ENCODE measurements at regions not wholly inside any gene's neighbourhood (a gene's known extent, or its start where the extent isn't known, plus 50 kb on each side); places are given as distances from the start of the nearest gene placed in this dataset.

DNA sequence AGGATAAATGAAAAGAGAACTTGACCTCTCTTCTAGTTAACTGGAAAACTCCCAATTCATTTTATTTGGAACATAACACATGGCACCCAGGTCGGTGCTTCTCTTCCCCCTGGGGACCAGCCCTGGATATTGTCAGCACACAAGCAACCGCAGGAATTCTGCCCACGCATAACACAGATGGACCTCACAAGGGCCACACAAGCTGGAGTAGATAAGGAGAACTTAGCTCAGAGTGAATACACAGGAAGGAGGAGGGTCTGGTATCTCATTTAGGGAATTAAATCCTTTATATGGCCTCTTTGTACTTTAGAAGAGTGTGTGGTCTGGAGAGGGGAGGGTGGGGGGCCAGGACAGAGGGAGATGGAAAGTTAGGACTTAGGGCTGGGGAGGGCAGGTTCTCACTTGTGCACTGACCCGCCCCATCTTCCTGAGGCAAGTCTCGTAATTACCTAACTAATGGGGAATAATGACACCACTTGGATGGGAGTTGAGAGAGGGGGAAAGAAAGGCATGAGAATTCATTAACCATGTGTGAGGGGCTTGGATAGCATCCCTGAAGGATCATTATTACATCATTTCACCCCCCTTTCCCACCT, 341.2 kb upstream of the WWC1 start (continued):
- TF ChIP-seq ZNF232 (CRISPR knock-in tag; IDR thresholded peaks at IDR 0.05; ENCODE audit: borderline replicate concordance) = no peak
- TF ChIP-seq ZSCAN29 (CRISPR knock-in tag; conservative IDR thresholded peaks at IDR 0.05) = no peak
- TF ChIP-seq HDAC6 (IDR thresholded peaks at IDR 0.05; ENCODE audit: low read depth, low read length) = no peak
- TF ChIP-seq MLLT10 (CRISPR knock-in tag; IDR thresholded peaks at IDR 0.05) = no peak

DNA sequence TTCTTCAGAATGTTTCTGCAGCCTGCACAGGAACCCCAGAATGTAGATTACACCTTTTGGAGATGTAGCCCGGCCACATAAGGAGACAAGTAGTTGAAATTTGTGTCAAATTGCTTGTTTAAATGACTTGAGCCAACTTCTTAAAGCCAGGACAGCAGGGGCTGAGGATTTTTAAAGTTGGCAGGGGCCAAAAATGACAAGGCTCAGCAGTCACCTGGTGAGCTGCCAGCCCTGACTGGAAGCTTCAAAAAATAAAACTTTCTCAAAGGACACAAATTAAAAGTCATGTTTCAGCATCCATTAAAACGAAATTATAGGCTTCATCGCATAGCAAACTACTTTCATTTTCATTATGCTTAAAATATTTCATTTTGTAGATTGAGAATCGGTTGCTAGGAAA, 340.3 kb upstream of the WWC1 start:
- no peak for FAIRE-seq
- intact Hi-C loops (cut with micrococcal nuclease; ENCODE audit: unreplicated experiment) = no loop called here
- POLR2A ChIA-PET = no interaction called here
- no peak for TF ChIP-seq SAFB2 (CRISPR knock-in tag; IDR thresholded peaks at IDR 0.05; ENCODE audit: borderline replicate concordance, low read depth)
- TF ChIP-seq, protein P1, sequence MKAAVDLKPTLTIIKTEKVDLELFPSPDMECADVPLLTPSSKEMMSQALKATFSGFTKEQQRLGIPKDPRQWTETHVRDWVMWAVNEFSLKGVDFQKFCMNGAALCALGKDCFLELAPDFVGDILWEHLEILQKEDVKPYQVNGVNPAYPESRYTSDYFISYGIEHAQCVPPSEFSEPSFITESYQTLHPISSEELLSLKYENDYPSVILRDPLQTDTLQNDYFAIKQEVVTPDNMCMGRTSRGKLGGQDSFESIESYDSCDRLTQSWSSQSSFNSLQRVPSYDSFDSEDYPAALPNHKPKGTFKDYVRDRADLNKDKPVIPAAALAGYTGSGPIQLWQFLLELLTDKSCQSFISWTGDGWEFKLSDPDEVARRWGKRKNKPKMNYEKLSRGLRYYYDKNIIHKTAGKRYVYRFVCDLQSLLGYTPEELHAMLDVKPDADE (CRISPR knock-in tag; IDR thresholded peaks at IDR 0.05) = no peak
- TF ChIP-seq, protein P2, sequence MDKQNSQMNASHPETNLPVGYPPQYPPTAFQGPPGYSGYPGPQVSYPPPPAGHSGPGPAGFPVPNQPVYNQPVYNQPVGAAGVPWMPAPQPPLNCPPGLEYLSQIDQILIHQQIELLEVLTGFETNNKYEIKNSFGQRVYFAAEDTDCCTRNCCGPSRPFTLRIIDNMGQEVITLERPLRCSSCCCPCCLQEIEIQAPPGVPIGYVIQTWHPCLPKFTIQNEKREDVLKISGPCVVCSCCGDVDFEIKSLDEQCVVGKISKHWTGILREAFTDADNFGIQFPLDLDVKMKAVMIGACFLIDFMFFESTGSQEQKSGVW (CRISPR knock-in tag; IDR thresholded peaks at IDR 0.05; ENCODE audit: borderline replicate concordance) = no peak
- TF ChIP-seq SETDB1 (CRISPR knock-in tag; IDR thresholded peaks at IDR 0.05; ENCODE audit: borderline replicate concordance) = no peak
- TF ChIP-seq BHLHE40 (IDR thresholded peaks at IDR 0.05; ENCODE audit: low read length) = no peak
- TF ChIP-seq, protein P3, sequence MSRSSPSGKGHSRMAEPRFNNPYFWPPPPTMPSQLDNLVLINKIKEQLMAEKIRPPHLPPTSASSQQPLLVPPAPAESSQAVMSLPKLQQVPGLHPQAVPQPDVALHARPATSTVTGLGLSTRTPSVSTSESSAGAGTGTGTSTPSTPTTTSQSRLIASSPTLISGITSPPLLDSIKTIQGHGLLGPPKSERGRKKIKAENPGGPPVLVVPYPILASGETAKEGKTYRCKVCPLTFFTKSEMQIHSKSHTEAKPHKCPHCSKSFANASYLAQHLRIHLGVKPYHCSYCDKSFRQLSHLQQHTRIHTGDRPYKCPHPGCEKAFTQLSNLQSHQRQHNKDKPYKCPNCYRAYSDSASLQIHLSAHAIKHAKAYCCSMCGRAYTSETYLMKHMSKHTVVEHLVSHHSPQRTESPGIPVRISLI (CRISPR knock-in tag; IDR thresholded peaks at IDR 0.05; ENCODE audit: borderline replicate concordance) = no peak
- no peak for TF ChIP-seq NR2F1 (CRISPR knock-in tag; IDR thresholded peaks at IDR 0.05)
- no peak for TF ChIP-seq NAIF1 (CRISPR knock-in tag; IDR thresholded peaks at IDR 0.05; ENCODE audit: borderline replicate concordance)
- TF ChIP-seq HNF4A (CRISPR knock-in tag; IDR thresholded peaks at IDR 0.05) = no peak
- no peak for TF ChIP-seq ZNF83 (CRISPR knock-in tag; IDR thresholded peaks at IDR 0.05; ENCODE audit: borderline replicate concordance)
- TF ChIP-seq, protein P4, sequence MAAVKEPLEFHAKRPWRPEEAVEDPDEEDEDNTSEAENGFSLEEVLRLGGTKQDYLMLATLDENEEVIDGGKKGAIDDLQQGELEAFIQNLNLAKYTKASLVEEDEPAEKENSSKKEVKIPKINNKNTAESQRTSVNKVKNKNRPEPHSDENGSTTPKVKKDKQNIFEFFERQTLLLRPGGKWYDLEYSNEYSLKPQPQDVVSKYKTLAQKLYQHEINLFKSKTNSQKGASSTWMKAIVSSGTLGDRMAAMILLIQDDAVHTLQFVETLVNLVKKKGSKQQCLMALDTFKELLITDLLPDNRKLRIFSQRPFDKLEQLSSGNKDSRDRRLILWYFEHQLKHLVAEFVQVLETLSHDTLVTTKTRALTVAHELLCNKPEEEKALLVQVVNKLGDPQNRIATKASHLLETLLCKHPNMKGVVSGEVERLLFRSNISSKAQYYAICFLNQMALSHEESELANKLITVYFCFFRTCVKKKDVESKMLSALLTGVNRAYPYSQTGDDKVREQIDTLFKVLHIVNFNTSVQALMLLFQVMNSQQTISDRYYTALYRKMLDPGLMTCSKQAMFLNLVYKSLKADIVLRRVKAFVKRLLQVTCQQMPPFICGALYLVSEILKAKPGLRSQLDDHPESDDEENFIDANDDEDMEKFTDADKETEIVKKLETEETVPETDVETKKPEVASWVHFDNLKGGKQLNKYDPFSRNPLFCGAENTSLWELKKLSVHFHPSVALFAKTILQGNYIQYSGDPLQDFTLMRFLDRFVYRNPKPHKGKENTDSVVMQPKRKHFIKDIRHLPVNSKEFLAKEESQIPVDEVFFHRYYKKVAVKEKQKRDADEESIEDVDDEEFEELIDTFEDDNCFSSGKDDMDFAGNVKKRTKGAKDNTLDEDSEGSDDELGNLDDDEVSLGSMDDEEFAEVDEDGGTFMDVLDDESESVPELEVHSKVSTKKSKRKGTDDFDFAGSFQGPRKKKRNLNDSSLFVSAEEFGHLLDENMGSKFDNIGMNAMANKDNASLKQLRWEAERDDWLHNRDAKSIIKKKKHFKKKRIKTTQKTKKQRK (IDR thresholded peaks at IDR 0.05; ENCODE audit: low read length) = no peak

More for the DNA sequence above, 340.3 kb upstream of the WWC1 start:
- BruUV-seq (replicated peaks) = no TSS peak
- in situ Hi-C loops (cut with HindIII; ENCODE audit: extremely low pct_ligation_motif_present, low pct_unique_long_range_greater_than_20kb) = no loop called here
- CTCF ChIA-PET (ENCODE audit: low intra/inter-chr PET ratio, low total read pairs) = no interaction called here
- no peak overlapping the region for H3K4me3 ChIP-seq (replicated peaks in 1 of 3; ENCODE audit: insufficient read depth in 1 of 3, low read depth in 2 of 3, low read length in 3 of 3)
- no peaks in the 10 kb centered on the region for H3K9me3 ChIP-seq (ENCODE audit: low read length)
- no peak for DNase-seq (ENCODE audit: low spot score)
- H3K4me1 ChIP-seq (ENCODE audit: insufficient read depth, low read length) = no peaks in the 10 kb centered on the region
- no peak overlapping the region for H3K9ac ChIP-seq (ENCODE audit: insufficient read depth, low read depth, low read length)
- H3K27ac ChIP-seq (ENCODE audit: extremely low read length, insufficient read depth, low read length) = no peak overlapping the region
- peaks cover 0 to 3% of the 10 kb centered on the region in 2 experiments; a peak in 1 of 5 replicates for H3K27me3 ChIP-seq (ENCODE audit: control insufficient read depth in 1 of 2, insufficient read depth in 2 of 2, low read length in 2 of 2)
- no peaks in the 10 kb centered on the region for H4K20me1 ChIP-seq (ENCODE audit: insufficient read depth, low read length)
- ATAC-seq = no peak
- no peak overlapping the region for H3K4me2 ChIP-seq (ENCODE audit: low read depth, low read length)
- H3K79me2 ChIP-seq (ENCODE audit: insufficient read depth, low read length) = no peaks in the 10 kb centered on the region
- H3K36me3 ChIP-seq (replicated peaks in 1 of 2; ENCODE audit: control insufficient read depth in 1 of 2, insufficient read depth in 2 of 2, low read length in 2 of 2) = no peaks in the 10 kb centered on the region
- WGBS (ENCODE audit: low lambda C conversion rate) = 13% methylated on average over 4 of the region's 4 CpGs
- no peak overlapping the region for H2AFZ ChIP-seq (ENCODE audit: low read length)
